ENCODE measurements at regions not wholly inside any gene's neighbourhood (a gene's known extent, or its start where the extent isn't known, plus 50 kb on each side); places are given as distances from the start of the nearest gene placed in this dataset.

DNA sequence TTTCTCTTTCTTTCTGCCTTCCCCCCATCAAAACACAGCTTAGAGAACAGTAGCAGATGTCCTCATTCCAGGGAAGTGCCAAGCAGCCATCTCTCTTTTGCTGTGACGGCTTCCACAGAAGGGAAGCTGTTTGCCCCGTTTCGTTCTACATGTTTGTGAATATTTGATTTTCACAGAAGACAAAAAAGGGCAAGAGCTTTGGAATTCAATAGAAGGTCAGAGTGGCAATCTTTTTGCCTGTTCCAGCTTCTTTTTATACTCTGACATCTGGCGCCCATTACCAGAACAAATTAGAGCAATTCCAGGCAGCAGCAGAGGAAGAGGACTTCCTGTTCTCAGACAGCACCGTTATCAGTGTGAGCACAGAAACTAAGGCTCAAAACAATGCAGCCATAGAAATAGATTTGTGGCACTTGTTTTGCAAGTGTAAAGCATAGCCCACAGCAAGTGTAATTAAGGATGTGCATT is 79.0 kb upstream of the CDH19 start:
- TF ChIP-seq EZH2 (IDR thresholded peaks at IDR 0.05; ENCODE audit: borderline replicate concordance, low read length), result no peak
- TF ChIP-seq, protein P1, sequence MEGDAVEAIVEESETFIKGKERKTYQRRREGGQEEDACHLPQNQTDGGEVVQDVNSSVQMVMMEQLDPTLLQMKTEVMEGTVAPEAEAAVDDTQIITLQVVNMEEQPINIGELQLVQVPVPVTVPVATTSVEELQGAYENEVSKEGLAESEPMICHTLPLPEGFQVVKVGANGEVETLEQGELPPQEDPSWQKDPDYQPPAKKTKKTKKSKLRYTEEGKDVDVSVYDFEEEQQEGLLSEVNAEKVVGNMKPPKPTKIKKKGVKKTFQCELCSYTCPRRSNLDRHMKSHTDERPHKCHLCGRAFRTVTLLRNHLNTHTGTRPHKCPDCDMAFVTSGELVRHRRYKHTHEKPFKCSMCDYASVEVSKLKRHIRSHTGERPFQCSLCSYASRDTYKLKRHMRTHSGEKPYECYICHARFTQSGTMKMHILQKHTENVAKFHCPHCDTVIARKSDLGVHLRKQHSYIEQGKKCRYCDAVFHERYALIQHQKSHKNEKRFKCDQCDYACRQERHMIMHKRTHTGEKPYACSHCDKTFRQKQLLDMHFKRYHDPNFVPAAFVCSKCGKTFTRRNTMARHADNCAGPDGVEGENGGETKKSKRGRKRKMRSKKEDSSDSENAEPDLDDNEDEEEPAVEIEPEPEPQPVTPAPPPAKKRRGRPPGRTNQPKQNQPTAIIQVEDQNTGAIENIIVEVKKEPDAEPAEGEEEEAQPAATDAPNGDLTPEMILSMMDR (IDR thresholded peaks at IDR 0.05; ENCODE audit: low read length), result no peak
- H3K4me1 ChIP-seq (ENCODE audit: insufficient read depth, low read length, severe bottlenecking), result no peaks in the 10 kb centered on the region
- H3K36me3 ChIP-seq (ENCODE audit: insufficient read depth, low read length), result no peaks in the 10 kb centered on the region
- H3K9me3 ChIP-seq (ENCODE audit: low read length), result no peaks in the 10 kb centered on the region
- H3K9me2 ChIP-seq (ENCODE audit: low read depth, low read length), result no peaks in the 10 kb centered on the region
- H3K79me2 ChIP-seq (ENCODE audit: insufficient read depth, low read length), result no peaks in the 10 kb centered on the region
- H4K20me1 ChIP-seq (ENCODE audit: insufficient read depth, low read length), result no peaks in the 10 kb centered on the region
- no peaks in the 10 kb centered on the region for H3K27me3 ChIP-seq (ENCODE audit: insufficient read depth, low read length)
- H3K4me2 ChIP-seq (ENCODE audit: low read length), result no peak overlapping the region
- H2AFZ ChIP-seq (ENCODE audit: low read length), result no peak overlapping the region
- H3K9ac ChIP-seq (ENCODE audit: low read length), result no peak overlapping the region
- H3K4me3 ChIP-seq (ENCODE audit: low read depth, low read length, poor library complexity, severe bottlenecking), result no peak overlapping the region
- no peak overlapping the region for H3K27ac ChIP-seq (ENCODE audit: low read depth, low read length, poor library complexity, severe bottlenecking)
- H3F3A ChIP-seq (ENCODE audit: insufficient read depth, low read length), result no peaks in the 10 kb centered on the region

DNA sequence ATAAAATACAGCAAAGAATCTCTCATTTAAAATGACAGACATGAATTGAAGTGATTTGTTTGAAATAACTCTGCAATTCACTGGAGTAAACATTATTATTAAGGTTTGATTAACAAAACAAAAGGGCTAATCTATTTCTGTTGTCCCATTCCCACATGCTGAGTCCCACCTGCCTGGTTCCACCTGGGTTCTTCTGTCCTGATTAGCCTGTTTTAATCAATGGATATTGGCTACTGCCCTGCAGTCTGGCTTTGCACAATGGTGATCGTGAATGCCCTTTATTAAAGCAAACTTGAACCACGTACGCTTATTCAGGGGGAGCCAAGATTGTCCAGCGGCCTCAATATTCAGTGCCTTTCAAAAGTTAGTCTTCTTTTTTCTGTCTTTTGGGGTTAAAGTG is 72.8 kb upstream of the CDH19 start:
- H3K4me2 ChIP-seq (ENCODE audit: low read length), result no peak overlapping the region

DNA sequence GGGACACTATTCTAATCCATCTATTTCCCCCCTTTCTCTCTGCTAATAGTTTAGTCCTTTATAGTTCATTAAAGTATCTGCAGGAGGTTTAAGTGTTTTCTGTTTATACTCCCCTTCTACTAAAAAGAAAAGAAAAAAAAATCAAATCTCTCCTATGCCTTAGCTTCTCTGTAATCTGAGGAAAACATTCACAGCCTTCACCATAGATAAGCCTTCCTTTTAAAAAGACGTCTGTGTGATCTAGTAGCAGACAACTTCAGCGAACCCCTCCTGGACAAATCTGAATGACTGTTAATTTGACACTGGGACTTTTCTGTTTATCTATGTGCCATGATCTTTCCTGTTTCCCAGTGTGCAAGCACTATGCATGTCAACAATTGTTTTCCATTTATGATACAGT is 70.4 kb upstream of the CDH19 start:
- H3K36me3 ChIP-seq (ENCODE audit: insufficient read depth, low read length), result no peaks in the 10 kb centered on the region
- no peak overlapping the region for H3K27ac ChIP-seq (ENCODE audit: low read depth, low read length, poor library complexity, severe bottlenecking)
- H3K9me2 ChIP-seq (ENCODE audit: low read depth, low read length), result no peaks in the 10 kb centered on the region
- no peaks in the 10 kb centered on the region for H4K20me1 ChIP-seq (ENCODE audit: insufficient read depth, low read length)
- no peaks in the 10 kb centered on the region for H3K79me2 ChIP-seq (ENCODE audit: insufficient read depth, low read length)
- no peaks in the 10 kb centered on the region for H3K4me1 ChIP-seq (ENCODE audit: insufficient read depth, low read length, severe bottlenecking)
- TF ChIP-seq EZH2 (IDR thresholded peaks at IDR 0.05; ENCODE audit: borderline replicate concordance, low read length), result no peak
- TF ChIP-seq, protein P1 (IDR thresholded peaks at IDR 0.05; ENCODE audit: low read length), result no peak
- H3F3A ChIP-seq (ENCODE audit: insufficient read depth, low read length), result no peaks in the 10 kb centered on the region
- H2AFZ ChIP-seq (ENCODE audit: low read length), result no peak overlapping the region
- H3K4me3 ChIP-seq (ENCODE audit: low read depth, low read length, poor library complexity, severe bottlenecking), result no peak overlapping the region
- no peaks in the 10 kb centered on the region for H3K27me3 ChIP-seq (ENCODE audit: insufficient read depth, low read length)
- H3K9me3 ChIP-seq (ENCODE audit: low read length), result no peaks in the 10 kb centered on the region
- no peak overlapping the region for H3K4me2 ChIP-seq (ENCODE audit: low read length)
- no peak overlapping the region for H3K9ac ChIP-seq (ENCODE audit: low read length)

More for the DNA sequence above, 72.8 kb upstream of the CDH19 start:
- Histone ChIP-seq H3K79me2 (ENCODE audit: insufficient read depth, low read length) (no peaks in the 10 kb centered on the region), H3K36me3 (ENCODE audit: insufficient read depth, low read length) (no peaks in the 10 kb centered on the region), H4K20me1 (ENCODE audit: insufficient read depth, low read length) (no peaks in the 10 kb centered on the region), H3K27me3 (ENCODE audit: insufficient read depth, low read length) (no peaks in the 10 kb centered on the region), H3K9me2 (ENCODE audit: low read depth, low read length) (no peaks in the 10 kb centered on the region), H3K4me1 (ENCODE audit: insufficient read depth, low read length, severe bottlenecking) (no peaks in the 10 kb centered on the region), H3K27ac (ENCODE audit: low read depth, low read length, poor library complexity, severe bottlenecking) (no peak overlapping the region), H3K4me3 (ENCODE audit: low read depth, low read length, poor library complexity, severe bottlenecking) (no peak overlapping the region), H3F3A (ENCODE audit: insufficient read depth, low read length) (no peaks in the 10 kb centered on the region), H2AFZ (ENCODE audit: low read length) (no peak overlapping the region), H3K9me3 (ENCODE audit: low read length) (no peaks in the 10 kb centered on the region), H3K9ac (ENCODE audit: low read length) (no peak overlapping the region)
- TF ChIP-seq, protein P1 (IDR thresholded peaks at IDR 0.05; ENCODE audit: low read length), result no peak
